ENCODE measurements at regions not wholly inside any gene's neighbourhood (a gene's known extent, or its start where the extent isn't known, plus 50 kb on each side); places are given as distances from the start of the nearest gene placed in this dataset.

DNA sequence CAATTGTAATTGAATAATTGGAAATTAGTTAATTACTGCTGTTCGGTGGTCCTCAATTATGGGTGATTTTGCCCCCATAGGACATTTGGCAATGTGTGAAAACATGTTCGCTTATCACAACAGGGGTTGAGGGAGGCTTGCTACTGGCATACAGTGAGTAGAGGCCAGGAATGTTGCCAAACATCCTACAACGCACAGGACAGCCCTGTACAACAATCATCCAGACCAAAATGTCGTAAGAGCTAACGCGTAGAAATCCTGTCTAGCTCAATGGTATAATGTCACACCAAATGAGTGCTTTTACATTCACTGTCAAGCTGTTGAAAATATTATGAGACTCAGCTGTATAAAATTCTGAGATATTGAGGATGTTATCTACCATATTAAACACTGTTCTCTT is 464.4 kb upstream of the TUSC1 start:
- no peaks in the 10 kb centered on the region for H3K4me1 ChIP-seq (ENCODE audit: control insufficient read depth in 5 of 5, insufficient read depth in 5 of 5, low read length in 5 of 5)
- H3K4me3 ChIP-seq, result no peak overlapping the region
- 89 to 90% methylated on average over 6 of the region's 6 CpGs for WGBS, 2 donors
- no peaks in the 10 kb centered on the region for H3K36me3 ChIP-seq (ENCODE audit: control insufficient read depth in 4 of 4, insufficient read depth in 4 of 4, low read length in 4 of 4)
- TF ChIP-seq, protein P1, sequence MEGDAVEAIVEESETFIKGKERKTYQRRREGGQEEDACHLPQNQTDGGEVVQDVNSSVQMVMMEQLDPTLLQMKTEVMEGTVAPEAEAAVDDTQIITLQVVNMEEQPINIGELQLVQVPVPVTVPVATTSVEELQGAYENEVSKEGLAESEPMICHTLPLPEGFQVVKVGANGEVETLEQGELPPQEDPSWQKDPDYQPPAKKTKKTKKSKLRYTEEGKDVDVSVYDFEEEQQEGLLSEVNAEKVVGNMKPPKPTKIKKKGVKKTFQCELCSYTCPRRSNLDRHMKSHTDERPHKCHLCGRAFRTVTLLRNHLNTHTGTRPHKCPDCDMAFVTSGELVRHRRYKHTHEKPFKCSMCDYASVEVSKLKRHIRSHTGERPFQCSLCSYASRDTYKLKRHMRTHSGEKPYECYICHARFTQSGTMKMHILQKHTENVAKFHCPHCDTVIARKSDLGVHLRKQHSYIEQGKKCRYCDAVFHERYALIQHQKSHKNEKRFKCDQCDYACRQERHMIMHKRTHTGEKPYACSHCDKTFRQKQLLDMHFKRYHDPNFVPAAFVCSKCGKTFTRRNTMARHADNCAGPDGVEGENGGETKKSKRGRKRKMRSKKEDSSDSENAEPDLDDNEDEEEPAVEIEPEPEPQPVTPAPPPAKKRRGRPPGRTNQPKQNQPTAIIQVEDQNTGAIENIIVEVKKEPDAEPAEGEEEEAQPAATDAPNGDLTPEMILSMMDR (IDR thresholded peaks at IDR 0.05; ENCODE audit: control extremely low read depth, extremely low read depth), result no peak
- H3K9ac ChIP-seq (ENCODE audit: insufficient read depth in 1 of 2, low read length in 2 of 2), result no peak overlapping the region
- H3K27me3 ChIP-seq (ENCODE audit: control insufficient read depth in 3 of 3, insufficient read depth in 3 of 3, low read length in 2 of 3), result no peaks in the 10 kb centered on the region
- no peak overlapping the region for H3K27ac ChIP-seq (ENCODE audit: low read depth in 1 of 2, low read length in 1 of 2)
- ATAC-seq (ENCODE audit: insufficient read depth, low FRiP score) (no peak), DNase-seq (no peak)
- no peaks in the 10 kb centered on the region for H3K9me3 ChIP-seq (ENCODE audit: control insufficient read depth in 4 of 4, insufficient read depth in 3 of 4, low read length in 3 of 4)

DNA sequence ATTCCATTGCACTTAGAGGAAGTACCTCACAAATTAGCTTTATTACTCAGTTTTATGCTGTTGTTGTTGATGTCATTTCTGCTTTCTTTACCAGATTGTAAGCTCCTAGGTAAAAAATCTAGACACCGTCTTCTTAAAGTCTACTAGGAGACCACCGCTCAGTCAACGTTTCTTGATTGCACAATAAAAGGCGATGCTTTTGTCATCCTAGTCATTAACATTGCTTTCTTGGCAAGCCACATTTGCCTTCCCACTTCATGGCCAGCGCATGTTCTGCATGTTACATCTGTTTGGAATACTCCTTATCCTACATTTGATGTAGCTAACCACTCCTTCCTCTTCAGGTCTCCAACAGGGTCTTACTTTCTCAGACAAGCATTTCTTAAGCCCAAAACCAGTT is 464.0 kb upstream of the TUSC1 start:
- Histone ChIP-seq H3K9me3 (ENCODE audit: control insufficient read depth in 4 of 4, insufficient read depth in 3 of 4, low read length in 3 of 4) (no peaks in the 10 kb centered on the region), H3K36me3 (ENCODE audit: control insufficient read depth in 4 of 4, insufficient read depth in 4 of 4, low read length in 4 of 4) (no peaks in the 10 kb centered on the region), H3K9ac (ENCODE audit: insufficient read depth in 1 of 2, low read length in 2 of 2) (no peak overlapping the region), H3K27me3 (ENCODE audit: control insufficient read depth in 3 of 3, insufficient read depth in 3 of 3, low read length in 2 of 3) (no peaks in the 10 kb centered on the region), H3K4me1 (ENCODE audit: control insufficient read depth in 5 of 5, insufficient read depth in 5 of 5, low read length in 5 of 5) (no peaks in the 10 kb centered on the region), H3K27ac (ENCODE audit: low read depth in 1 of 2, low read length in 1 of 2) (no peak overlapping the region), H3K4me3 (no peak overlapping the region)
- no peak for DNase-seq
- ATAC-seq (ENCODE audit: insufficient read depth, low FRiP score), result no peak
- 75 to 86% methylated on average over 5 of the region's 5 CpGs for WGBS, 2 donors
- TF ChIP-seq, protein P1 (IDR thresholded peaks at IDR 0.05; ENCODE audit: control extremely low read depth, extremely low read depth), result no peak

DNA sequence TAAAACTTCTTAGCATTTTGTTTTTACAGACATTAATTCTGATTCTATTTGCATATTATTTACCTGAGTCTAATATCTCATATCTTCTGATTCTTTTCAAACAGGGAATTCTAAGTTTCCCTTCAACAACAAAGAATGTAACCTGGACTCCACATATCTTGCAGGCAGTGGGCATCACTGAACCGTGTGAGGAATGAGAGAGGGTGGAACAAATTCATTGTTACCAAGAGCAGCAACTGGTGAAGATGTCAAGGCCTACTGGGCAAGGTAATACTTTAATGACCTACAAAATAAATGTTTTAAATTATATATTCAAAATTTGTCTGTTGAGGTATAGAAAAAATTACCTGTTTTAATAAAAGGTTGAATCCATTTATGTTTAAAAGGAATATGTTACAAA is 455.3 kb upstream of the TUSC1 start:
- WGBS, 2 donors, result 73 to 79% methylated on average over 1 of the region's 1 CpG
- Histone ChIP-seq H3K9me3 (ENCODE audit: control insufficient read depth in 4 of 4, insufficient read depth in 3 of 4, low read length in 3 of 4) (no peaks in the 10 kb centered on the region), H3K36me3 (ENCODE audit: control insufficient read depth in 4 of 4, insufficient read depth in 4 of 4, low read length in 4 of 4) (no peaks in the 10 kb centered on the region), H3K4me1 (ENCODE audit: control insufficient read depth in 5 of 5, insufficient read depth in 5 of 5, low read length in 5 of 5) (no peaks in the 10 kb centered on the region), H3K4me3 (no peak overlapping the region), H3K9ac (ENCODE audit: insufficient read depth in 1 of 2, low read length in 2 of 2) (no peak overlapping the region), H3K27ac (ENCODE audit: low read depth in 1 of 2, low read length in 1 of 2) (no peak overlapping the region), H3K27me3 (ENCODE audit: control insufficient read depth in 3 of 3, insufficient read depth in 3 of 3, low read length in 2 of 3) (no peaks in the 10 kb centered on the region)
- DNase-seq (no peak), ATAC-seq (ENCODE audit: insufficient read depth, low FRiP score) (no peak)
- TF ChIP-seq, protein P1 (IDR thresholded peaks at IDR 0.05; ENCODE audit: control extremely low read depth, extremely low read depth), result no peak

DNA sequence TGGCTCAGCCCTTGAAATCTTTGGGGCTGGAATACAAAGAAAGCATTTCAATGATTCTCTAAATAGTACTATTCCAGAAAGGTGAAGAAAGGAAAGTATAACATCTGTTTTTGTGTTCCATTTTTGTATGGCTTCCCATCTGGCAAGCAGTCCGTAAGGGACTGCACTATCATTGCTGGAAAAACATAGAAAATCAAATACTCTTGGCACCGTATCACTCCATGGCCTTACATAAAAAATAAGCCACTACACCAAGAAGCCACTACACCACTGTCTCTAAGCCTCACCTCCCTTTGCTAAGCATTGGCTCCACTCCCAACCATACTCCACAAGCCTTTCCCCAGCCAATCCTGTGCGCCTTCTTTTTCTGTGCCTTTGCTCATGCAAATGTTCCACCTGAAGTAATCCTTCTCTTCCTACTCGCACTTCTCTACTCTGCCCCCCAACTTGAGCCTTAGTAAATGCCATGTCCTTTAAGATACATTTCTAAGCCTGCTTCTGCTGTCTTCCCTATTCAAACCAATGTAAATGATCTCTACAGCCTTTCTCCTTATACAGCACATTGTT is 454.6 kb upstream of the TUSC1 start:
- Histone ChIP-seq H3K4me3 (no peak overlapping the region), H3K4me1 (ENCODE audit: control insufficient read depth in 5 of 5, insufficient read depth in 5 of 5, low read length in 5 of 5) (no peaks in the 10 kb centered on the region), H3K27me3 (ENCODE audit: control insufficient read depth in 3 of 3, insufficient read depth in 3 of 3, low read length in 2 of 3) (no peaks in the 10 kb centered on the region), H3K27ac (ENCODE audit: low read depth in 1 of 2, low read length in 1 of 2) (no peak overlapping the region), H3K9ac (ENCODE audit: insufficient read depth in 1 of 2, low read length in 2 of 2) (no peak overlapping the region), H3K9me3 (ENCODE audit: control insufficient read depth in 4 of 4, insufficient read depth in 3 of 4, low read length in 3 of 4) (no peaks in the 10 kb centered on the region), H3K36me3 (ENCODE audit: control insufficient read depth in 4 of 4, insufficient read depth in 4 of 4, low read length in 4 of 4) (no peaks in the 10 kb centered on the region)
- WGBS, 2 donors, result 83 to 87% methylated on average over 4 of the region's 4 CpGs
- TF ChIP-seq, protein P1 (IDR thresholded peaks at IDR 0.05; ENCODE audit: control extremely low read depth, extremely low read depth), result no peak
- no peak for DNase-seq
- no peak for ATAC-seq (ENCODE audit: insufficient read depth, low FRiP score)

Data from lung (tissue), 11 donors.